ENCODE measurements at regions not wholly inside any gene's neighbourhood (a gene's known extent, or its start where the extent isn't known, plus 50 kb on each side); places are given as distances from the start of the nearest gene placed in this dataset.

DNA sequence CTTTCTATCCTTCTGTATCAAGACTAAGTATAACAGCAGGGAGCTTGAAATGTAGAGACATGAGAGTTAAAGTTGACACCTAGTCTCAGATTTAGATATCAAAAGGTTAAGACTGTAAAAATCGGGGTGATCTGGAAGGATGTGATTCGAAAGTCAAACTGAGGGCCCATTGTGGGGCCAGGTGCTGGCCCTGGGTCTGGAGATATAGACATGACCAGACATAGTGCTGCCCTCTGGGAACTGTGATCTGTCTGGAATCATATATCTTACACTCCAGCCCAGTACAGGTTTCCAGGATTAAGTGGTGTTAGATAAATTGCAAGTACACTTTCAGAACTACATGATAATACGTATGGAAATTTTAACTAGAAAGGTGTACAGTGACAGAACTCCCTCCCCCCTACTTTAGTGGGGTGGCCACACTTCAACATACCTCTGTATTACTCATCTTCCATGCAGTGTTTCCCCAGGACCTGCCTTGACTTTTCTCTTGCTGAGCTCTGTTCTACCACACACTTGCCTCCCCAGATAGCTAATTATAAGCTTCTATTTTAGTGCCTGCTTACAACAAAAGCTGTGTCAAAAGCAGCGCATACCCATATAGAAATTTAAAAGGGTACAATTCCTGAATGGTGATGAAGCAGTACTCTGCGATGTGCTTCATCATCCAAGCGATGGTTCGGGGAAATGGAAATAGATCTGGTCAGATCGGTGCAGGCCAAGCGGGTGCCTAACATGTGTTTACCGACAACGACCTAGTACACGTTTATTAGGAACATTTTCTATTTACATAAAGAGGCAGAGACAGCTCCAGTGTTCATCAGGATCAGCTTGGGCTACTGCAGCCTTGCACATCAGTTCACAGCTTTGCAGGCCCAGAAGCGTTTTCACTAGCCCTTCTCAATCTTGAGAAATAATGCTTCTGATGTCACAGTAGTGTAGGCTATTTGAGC, 68.7 kb downstream of the ARF6 start:
- H3K9ac ChIP-seq (ENCODE audit: low read length) = no peak overlapping the region
- no TSS peak for BruUV-seq (replicated peaks)
- ChIA-PET CTCF (no interaction called here), POLR2A (no interaction called here), RAD21 (ENCODE audit: low non-redundant PET in 1 of 2, low total read pairs in 2 of 2, uncharacterized antibody in 2 of 2, unreplicated experiment in 2 of 2) (no interaction called here)
- no peaks in the 10 kb centered on the region for H3K79me2 ChIP-seq (ENCODE audit: insufficient read depth, low read length)
- H3K4me2 ChIP-seq (ENCODE audit: low read length) = peak overlapping the region; percentile 64
- DNase-seq (ENCODE audit: low read depth, low spot score) (no peak), ATAC-seq (peak; percentile 43)
- H3K27me3 ChIP-seq (ENCODE audit: insufficient read depth, low read length) = no peaks in the 10 kb centered on the region
- no peaks in the 10 kb centered on the region for H3K36me3 ChIP-seq (ENCODE audit: control insufficient read depth in 1 of 2, insufficient read depth in 2 of 2, low read length in 2 of 2)
- peak overlapping the region; percentile 95 for H2AFZ ChIP-seq (ENCODE audit: low read depth, low read length, poor library complexity, severe bottlenecking)
- H3K9me3 ChIP-seq (ENCODE audit: control insufficient read depth in 1 of 2, insufficient read depth in 1 of 2, low read depth in 1 of 2, low read length in 2 of 2) = no peaks in the 10 kb centered on the region
- H4K20me1 ChIP-seq (ENCODE audit: insufficient read depth) = no peaks in the 10 kb centered on the region
- no peak overlapping the region for H3K4me3 ChIP-seq (replicated peaks in 1 of 2; ENCODE audit: low read depth in 1 of 2, low read length in 2 of 2)
- H3K4me1 ChIP-seq (ENCODE audit: control insufficient read depth in 1 of 2, insufficient read depth in 2 of 2, low read length in 2 of 2) = peaks cover 27 to 49% of the 10 kb centered on the region in 2 experiments
- intact Hi-C loops (cut with micrococcal nuclease) = no loop called here
- H3K9me2 ChIP-seq (ENCODE audit: insufficient read depth) = no peaks in the 10 kb centered on the region
- no peak overlapping the region for H3K27ac ChIP-seq (ENCODE audit: low read depth, low read length)
- TF ChIP-seq, protein P1, sequence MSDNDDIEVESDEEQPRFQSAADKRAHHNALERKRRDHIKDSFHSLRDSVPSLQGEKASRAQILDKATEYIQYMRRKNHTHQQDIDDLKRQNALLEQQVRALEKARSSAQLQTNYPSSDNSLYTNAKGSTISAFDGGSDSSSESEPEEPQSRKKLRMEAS (IDR thresholded peaks at IDR 0.05) = peak; percentile 15; the same call in 1 of the 2 replicates
- TF ChIP-seq FOSL1 (IDR thresholded peaks at IDR 0.05; ENCODE audit: low read depth) (0 out of 2 replicates have a peak, but pooled peaks have one; percentile 21), SP1 (IDR thresholded peaks at IDR 0.05; ENCODE audit: low read depth) (0 out of 2 replicates have a peak, but pooled peaks have one; percentile 5), JUND (IDR thresholded peaks at IDR 0.05) (no peak), RAD21 (IDR thresholded peaks at IDR 0.05; ENCODE audit: low read depth) (no peak)
- TF ChIP-seq, protein P2, sequence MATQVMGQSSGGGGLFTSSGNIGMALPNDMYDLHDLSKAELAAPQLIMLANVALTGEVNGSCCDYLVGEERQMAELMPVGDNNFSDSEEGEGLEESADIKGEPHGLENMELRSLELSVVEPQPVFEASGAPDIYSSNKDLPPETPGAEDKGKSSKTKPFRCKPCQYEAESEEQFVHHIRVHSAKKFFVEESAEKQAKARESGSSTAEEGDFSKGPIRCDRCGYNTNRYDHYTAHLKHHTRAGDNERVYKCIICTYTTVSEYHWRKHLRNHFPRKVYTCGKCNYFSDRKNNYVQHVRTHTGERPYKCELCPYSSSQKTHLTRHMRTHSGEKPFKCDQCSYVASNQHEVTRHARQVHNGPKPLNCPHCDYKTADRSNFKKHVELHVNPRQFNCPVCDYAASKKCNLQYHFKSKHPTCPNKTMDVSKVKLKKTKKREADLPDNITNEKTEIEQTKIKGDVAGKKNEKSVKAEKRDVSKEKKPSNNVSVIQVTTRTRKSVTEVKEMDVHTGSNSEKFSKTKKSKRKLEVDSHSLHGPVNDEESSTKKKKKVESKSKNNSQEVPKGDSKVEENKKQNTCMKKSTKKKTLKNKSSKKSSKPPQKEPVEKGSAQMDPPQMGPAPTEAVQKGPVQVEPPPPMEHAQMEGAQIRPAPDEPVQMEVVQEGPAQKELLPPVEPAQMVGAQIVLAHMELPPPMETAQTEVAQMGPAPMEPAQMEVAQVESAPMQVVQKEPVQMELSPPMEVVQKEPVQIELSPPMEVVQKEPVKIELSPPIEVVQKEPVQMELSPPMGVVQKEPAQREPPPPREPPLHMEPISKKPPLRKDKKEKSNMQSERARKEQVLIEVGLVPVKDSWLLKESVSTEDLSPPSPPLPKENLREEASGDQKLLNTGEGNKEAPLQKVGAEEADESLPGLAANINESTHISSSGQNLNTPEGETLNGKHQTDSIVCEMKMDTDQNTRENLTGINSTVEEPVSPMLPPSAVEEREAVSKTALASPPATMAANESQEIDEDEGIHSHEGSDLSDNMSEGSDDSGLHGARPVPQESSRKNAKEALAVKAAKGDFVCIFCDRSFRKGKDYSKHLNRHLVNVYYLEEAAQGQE (IDR thresholded peaks at IDR 0.05; ENCODE audit: low read depth) = no peak
